Pancreas (tissue), 10 donors: ENCODE measurements at regions not wholly inside any gene's neighbourhood (a gene's known extent, or its start where the extent isn't known, plus 50 kb on each side); places are given as distances from the start of the nearest gene placed in this dataset.
"Not testable (repeated sequence)": the region's sequence is repeated elsewhere in the genome, so short reads cannot be mapped to it uniquely, and the experiment has no call there.

Experiments used
- ATAC-seq, 4 donors: fragments of 200-7000 bp; cut with Tn5 transposase; one replicate each; pipeline versions ENCODE4 v1.8.0 to v1.9.1; 2020; ENCODE audit warnings: mild to moderate bottlenecking in 4 of 4, moderate library complexity in 4 of 4
- DNase-seq, 6 donors: peaks; one replicate each; pipeline ENCODE4 v3.0.0-alpha.2; 2020
- FAIRE-seq: peaks from 2 replicates; lab custom pipeline; 2012; peaks lifted over from hg19 to GRCh38; lab: Jason Lieb, UNC
- H3K27ac ChIP-seq, 4 donors: fragments of 200-600 bp; sonication (generic); 1 replicate in 3 of 4; 2 replicates in 1 of 4; pipeline versions ENCODE4 v1.5.0 to v1.8.0; 2020
- H3K27me3 ChIP-seq, 4 donors: fragments of 200-600 bp; one replicate each; pipeline ENCODE4 v1.8.0; 2021
- H3K36me3 ChIP-seq, 3 donors: fragments of 200-600 bp; sonication (generic) in 1 of 3; one replicate each; pipeline versions ENCODE4 v1.5.0 to v1.8.0; 2020 to 2021
- H3K4me1 ChIP-seq, 3 donors: fragments of 200-600 bp; one replicate each; pipeline ENCODE4 v1.8.0; 2021
- H3K4me3 ChIP-seq, 4 donors: fragments of 200-600 bp; sonication (generic) in 2 of 4; one replicate each; pipeline versions ENCODE4 v1.5.0 to v1.8.0; 2020 to 2021
- H3K9me3 ChIP-seq, 4 donors: fragments of 200-600 bp; one replicate each; pipeline ENCODE4 v1.8.0; 2021
- CTCF ChIP-seq, 4 donors: fragments of 200-600 bp; sonication (generic) in 3 of 4; IDR thresholded peaks; one replicate each; pipeline versions ENCODE4 v1.5.0 to v1.8.0; 2021; ENCODE audit warnings: antibody characterized with exemption in 4 of 4
- WGBS, 2 donors: extraction: QIAGEN DNeasy Blood & Tissue Kit; methylation state at CpG; one replicate each; pipeline ENCODE4 v1.1.7; 2013; 5-methylcytosine and 5-hydroxymethylcytosine counted together
- intact Hi-C, 3 donors: fragments of 100-400 bp; cut with DNase I; formaldehyde crosslinking; loops; one replicate each; pipeline versions ENCODE4 v1.11.1 to v1.14.2; 2022
- donor health status: healthy with polysubstance abuse.
- donor health status: DM: no; HTN: no; CAD: no; lungs with moderate emphysema.
- donor health status: DM: no; HTN: no; CAD: no.
- donor health status: control.
- donor health status: control.
- donor health status: Bipolar disorder and iron deficiency.
- donor health status: DM: yes; HTN: yes; CAD: no.
- donor health status: DM: no; HTN: no; CAD: no.
- donor health status: DM: no; HTN: no; CAD: no.
- donor health status: DM: yes; HTN: yes; CAD: no.

- not testable (repeated sequence) for FAIRE-seq
These were observed 129.1 kb upstream of the ALDH3B2 start for GRCh38 chr11:67803519-67803918.

GRCh38 chr11:67803055-67803454, 128.6 kb upstream of the ALDH3B2 start:
- peak in 1 of 6 donors; percentile 69 for DNase-seq
- H3K4me1 ChIP-seq, FAIRE-seq, ATAC-seq, H3K27me3 ChIP-seq, H3K4me3 ChIP-seq, H3K36me3 ChIP-seq, H3K9me3 ChIP-seq, H3K27ac ChIP-seq, intact Hi-C loops: not testable (repeated sequence)
- WGBS, 2 donors = 47% methylated on average over 7 of the region's 7 CpGs

More at GRCh38 chr11:67803519-67803918, 129.1 kb upstream of the ALDH3B2 start:
- H3K4me1 ChIP-seq, DNase-seq, H3K4me3 ChIP-seq, H3K36me3 ChIP-seq, H3K27me3 ChIP-seq, ATAC-seq, intact Hi-C loops, H3K27ac ChIP-seq, H3K9me3 ChIP-seq: not testable (repeated sequence)
- WGBS, 2 donors = 74 to 77% methylated on average over 4 of the region's 4 CpGs

GRCh38 chr11:67802623-67803022, 128.2 kb upstream of the ALDH3B2 start:
- not testable (repeated sequence) for ATAC-seq, H3K36me3 ChIP-seq, H3K4me3 ChIP-seq

GRCh38 chr11:67801397-67801796, 127.0 kb upstream of the ALDH3B2 start:
- H3K9me3 ChIP-seq, H3K27ac ChIP-seq, H3K36me3 ChIP-seq, ATAC-seq, H3K27me3 ChIP-seq, DNase-seq, intact Hi-C loops, H3K4me3 ChIP-seq, FAIRE-seq, H3K4me1 ChIP-seq: not testable (repeated sequence)
- WGBS, 2 donors = 80 to 91% methylated on average over 6 of the region's 6 CpGs

More at GRCh38 chr11:67802623-67803022, 128.2 kb upstream of the ALDH3B2 start:
- H3K4me1 ChIP-seq, H3K9me3 ChIP-seq, H3K27ac ChIP-seq, H3K27me3 ChIP-seq, intact Hi-C loops, DNase-seq, FAIRE-seq: not testable (repeated sequence)
- WGBS, 2 donors = 53 to 64% methylated on average over 4 of the region's 4 CpGs

- FAIRE-seq, intact Hi-C loops: not testable (repeated sequence)
These were observed 126.2 kb upstream of the ALDH3B2 start for GRCh38 chr11:67800591-67800990.

GRCh38 chr11:67799808-67800207, 125.4 kb upstream of the ALDH3B2 start:
- ATAC-seq, H3K9me3 ChIP-seq, intact Hi-C loops, H3K27ac ChIP-seq, DNase-seq, H3K4me3 ChIP-seq, H3K4me1 ChIP-seq, H3K27me3 ChIP-seq, FAIRE-seq, H3K36me3 ChIP-seq: not testable (repeated sequence)
- WGBS, 2 donors = 17 to 18% methylated on average over 4 of the region's 4 CpGs
- TF ChIP-seq CTCF (IDR thresholded peaks at IDR 0.05) = peak; percentile 16 to 42 (median 34)

More at GRCh38 chr11:67800591-67800990, 126.2 kb upstream of the ALDH3B2 start:
- H3K27me3 ChIP-seq, H3K9me3 ChIP-seq, H3K4me3 ChIP-seq, ATAC-seq, DNase-seq, H3K27ac ChIP-seq, H3K36me3 ChIP-seq, H3K4me1 ChIP-seq: not testable (repeated sequence)
- WGBS, 2 donors = 72 to 83% methylated on average over 10 to 11 of the region's 11 CpGs

GRCh38 chr11:67797726-67798521, 123.5 kb upstream of the ALDH3B2 start:
- H3K27ac ChIP-seq, DNase-seq, FAIRE-seq, ATAC-seq, H3K9me3 ChIP-seq, H3K27me3 ChIP-seq, H3K4me3 ChIP-seq, H3K36me3 ChIP-seq, intact Hi-C loops, H3K4me1 ChIP-seq: not testable (repeated sequence)
- WGBS, 2 donors = 90 to 94% methylated on average over 13 to 15 of the region's 15 CpGs

GRCh38 chr11:67795746-67796145, 121.3 kb upstream of the ALDH3B2 start:
- Histone ChIP-seq H3K36me3 (no peaks in the 10 kb centered on the region), H3K4me1 (no peaks in the 10 kb centered on the region), H3K4me3 (no peak overlapping the region), H3K27ac (no peak overlapping the region), H3K9me3 (no peaks in the 10 kb centered on the region), H3K27me3 (no peaks in the 10 kb centered on the region)
- ATAC-seq (no peak), DNase-seq (no peak), FAIRE-seq (no peak)
- intact Hi-C loops = no loop called here
- TF ChIP-seq CTCF (IDR thresholded peaks at IDR 0.05) = no peak
- WGBS, 2 donors = 88 to 95% methylated on average over 12 of the region's 12 CpGs

- ATAC-seq, H3K4me3 ChIP-seq, H3K27ac ChIP-seq, H3K9me3 ChIP-seq, H3K4me1 ChIP-seq, FAIRE-seq, DNase-seq, H3K36me3 ChIP-seq, H3K27me3 ChIP-seq, intact Hi-C loops: not testable (repeated sequence)
- WGBS, 2 donors = 61 to 78% methylated on average over 6 of the region's 8 CpGs
These were observed 119.3 kb upstream of the ALDH3B2 start for GRCh38 chr11:67793750-67794149.
